Fibroblast of pulmonary artery (primary cell): ENCODE measurements at regions not wholly inside any gene's neighbourhood (a gene's known extent, or its start where the extent isn't known, plus 50 kb on each side); places are given as distances from the start of the nearest gene placed in this dataset.

ENCODE experiments used
- DNase-seq: peaks from one replicate; pipeline ENCODE4 v3.0.0-alpha.2; 2010; ENCODE audit warnings: low read depth
- H3K4me3 ChIP-seq: replicated peaks from 2 replicates; pipeline ENCODE4 v1.5.1; 2011; ENCODE audit warnings: low read depth, mild to moderate bottlenecking, control low read depth, low read length, moderate library complexity
- TF ChIP-seq, protein P1 (sequence below): IDR thresholded peaks from 2 replicates; pipeline ENCODE4 v1.5.1; 2011; ENCODE audit warnings: mild to moderate bottlenecking, control low read depth, low read length, inconsistent platforms; ENCODE audit errors: missing control alignments

DNA sequence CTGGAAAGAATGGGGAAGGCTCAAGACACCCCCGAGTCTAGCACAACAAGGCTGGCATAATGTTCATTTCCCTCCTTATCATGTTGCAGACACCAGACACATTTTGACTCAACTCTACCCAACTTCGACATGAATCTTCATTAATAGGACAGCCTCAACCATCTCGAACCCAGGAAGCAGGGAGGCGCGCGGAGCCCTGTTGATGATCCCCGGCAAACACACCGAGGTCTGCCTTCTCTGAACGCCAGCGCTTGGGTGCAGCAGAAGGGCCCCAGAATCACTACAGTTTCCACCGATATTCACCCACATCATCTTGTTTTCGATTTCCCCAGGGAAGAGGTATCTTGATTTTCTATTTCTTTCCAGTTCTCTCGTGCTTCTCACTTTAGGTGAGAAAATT is 563.6 kb downstream of the TCERG1L start:
- DNase-seq, result no peak
- no peak overlapping the region for H3K4me3 ChIP-seq
- TF ChIP-seq, protein P1, sequence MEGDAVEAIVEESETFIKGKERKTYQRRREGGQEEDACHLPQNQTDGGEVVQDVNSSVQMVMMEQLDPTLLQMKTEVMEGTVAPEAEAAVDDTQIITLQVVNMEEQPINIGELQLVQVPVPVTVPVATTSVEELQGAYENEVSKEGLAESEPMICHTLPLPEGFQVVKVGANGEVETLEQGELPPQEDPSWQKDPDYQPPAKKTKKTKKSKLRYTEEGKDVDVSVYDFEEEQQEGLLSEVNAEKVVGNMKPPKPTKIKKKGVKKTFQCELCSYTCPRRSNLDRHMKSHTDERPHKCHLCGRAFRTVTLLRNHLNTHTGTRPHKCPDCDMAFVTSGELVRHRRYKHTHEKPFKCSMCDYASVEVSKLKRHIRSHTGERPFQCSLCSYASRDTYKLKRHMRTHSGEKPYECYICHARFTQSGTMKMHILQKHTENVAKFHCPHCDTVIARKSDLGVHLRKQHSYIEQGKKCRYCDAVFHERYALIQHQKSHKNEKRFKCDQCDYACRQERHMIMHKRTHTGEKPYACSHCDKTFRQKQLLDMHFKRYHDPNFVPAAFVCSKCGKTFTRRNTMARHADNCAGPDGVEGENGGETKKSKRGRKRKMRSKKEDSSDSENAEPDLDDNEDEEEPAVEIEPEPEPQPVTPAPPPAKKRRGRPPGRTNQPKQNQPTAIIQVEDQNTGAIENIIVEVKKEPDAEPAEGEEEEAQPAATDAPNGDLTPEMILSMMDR, result no peak

DNA sequence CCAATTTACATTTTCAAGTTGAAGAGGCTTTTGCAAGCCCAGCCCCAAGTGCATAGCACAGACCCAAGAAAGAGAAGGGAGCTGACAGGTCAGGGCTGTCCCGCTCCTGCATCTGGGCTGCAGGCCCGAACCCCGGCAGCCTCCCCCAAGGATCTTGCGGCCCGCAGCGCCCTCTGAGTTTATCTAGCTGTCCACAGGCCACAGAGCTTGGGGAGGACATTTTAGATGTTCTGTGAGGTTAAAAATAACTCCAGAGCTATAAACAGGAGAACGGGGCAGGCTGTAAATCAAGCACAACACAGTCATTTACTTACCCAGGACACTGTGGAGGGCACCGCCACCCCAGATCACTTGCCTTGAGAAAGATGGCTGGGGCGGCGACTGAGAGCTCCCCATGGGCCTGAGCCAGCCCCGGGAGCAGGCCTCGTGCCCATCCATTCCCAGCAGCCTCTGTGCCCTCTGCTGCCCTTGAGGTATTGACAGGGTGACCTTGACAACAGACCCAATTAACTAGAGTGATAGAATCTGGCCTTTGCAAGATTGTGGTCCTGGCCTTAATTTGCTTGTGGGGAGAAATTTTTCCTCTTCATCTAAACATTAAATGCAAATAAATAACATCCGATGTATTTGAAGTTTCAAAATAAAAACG is 563.0 kb downstream of the TCERG1L start:
- TF ChIP-seq, protein P1, result no peak
- DNase-seq, result no peak
- H3K4me3 ChIP-seq, result no peak overlapping the region

DNA sequence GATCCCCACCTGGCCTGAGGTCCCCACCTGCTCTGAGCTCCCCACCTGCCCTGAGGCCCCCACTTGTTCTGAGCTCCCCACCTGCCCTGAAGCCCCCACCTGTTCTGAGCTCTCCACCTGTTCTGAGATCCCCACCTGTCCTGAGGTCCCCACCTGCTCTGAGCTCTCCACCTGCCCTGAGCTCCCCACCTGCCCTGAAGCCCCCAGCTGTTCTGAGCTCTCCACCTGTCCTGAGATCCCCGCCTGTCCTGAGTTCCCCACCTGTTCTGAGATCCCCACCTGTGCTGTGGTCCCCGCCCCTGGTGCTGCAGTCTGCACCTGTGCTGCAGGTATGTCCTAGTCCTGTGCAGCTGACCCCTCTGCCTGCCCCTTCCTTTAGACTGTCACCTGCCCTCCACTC is 561.6 kb downstream of the TCERG1L start:
- TF ChIP-seq, protein P1, result no peak
- no peak for DNase-seq
- H3K4me3 ChIP-seq, result no peak overlapping the region

DNA sequence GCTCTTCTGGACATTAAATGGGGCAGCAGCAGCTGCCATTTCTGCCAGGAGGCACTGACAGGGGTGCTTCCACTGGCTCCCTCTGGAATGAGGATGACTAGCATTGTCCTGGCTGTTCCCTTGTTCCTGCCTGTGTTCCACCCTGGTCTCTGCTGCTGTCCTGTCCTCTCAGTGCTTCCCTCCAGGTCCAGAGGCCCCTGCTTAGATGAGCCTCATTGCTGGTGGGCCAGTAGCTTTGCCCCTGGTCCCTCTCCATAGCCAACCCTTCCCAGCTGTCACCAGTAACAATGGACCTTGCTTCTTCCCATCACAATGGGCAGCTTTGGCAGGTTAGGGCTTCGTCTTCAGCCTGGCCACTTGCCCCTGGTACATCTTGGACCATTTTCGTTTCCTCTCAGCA is 561.1 kb downstream of the TCERG1L start:
- TF ChIP-seq, protein P1, result no peak
- no peak overlapping the region for H3K4me3 ChIP-seq

DNA sequence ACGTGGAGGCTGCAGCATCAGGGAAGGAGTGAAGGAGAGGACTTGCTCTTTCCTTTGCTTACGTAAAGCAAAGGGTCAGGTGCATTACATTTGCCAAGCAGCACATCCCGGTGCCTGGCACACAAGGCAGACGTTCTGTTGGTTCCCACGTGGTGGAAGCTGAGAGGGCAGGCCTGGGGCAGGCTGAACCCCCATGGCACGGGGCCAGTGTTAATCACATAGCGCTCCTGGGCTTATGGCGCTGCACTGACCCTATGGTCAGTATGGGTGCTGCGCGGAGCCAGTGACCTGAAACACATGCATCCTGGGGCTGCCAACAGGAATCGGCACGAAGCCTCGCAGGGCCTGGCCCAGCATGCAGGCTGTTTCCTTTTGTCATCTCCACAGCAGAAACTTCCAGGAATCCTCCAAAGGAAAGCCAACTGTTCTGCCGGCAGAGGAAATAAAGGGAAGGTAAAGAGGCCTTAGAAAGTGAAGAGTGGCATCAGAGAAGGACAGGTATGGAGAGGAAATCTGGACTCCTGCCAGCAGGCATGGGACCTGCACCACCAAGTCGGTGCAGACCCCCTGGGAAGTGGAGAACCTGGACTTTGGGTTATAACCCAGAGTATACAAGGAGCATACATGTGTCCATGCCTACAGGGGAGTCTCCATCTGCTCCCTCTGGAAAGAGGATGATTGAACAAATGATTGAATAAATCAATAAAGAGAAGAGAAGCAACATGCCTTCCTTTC is 560.2 kb downstream of the TCERG1L start:
- TF ChIP-seq, protein P1, result no peak
- no peak overlapping the region for H3K4me3 ChIP-seq
- no peak for DNase-seq

More for the DNA sequence above, 561.1 kb downstream of the TCERG1L start:
- no peak for DNase-seq

DNA sequence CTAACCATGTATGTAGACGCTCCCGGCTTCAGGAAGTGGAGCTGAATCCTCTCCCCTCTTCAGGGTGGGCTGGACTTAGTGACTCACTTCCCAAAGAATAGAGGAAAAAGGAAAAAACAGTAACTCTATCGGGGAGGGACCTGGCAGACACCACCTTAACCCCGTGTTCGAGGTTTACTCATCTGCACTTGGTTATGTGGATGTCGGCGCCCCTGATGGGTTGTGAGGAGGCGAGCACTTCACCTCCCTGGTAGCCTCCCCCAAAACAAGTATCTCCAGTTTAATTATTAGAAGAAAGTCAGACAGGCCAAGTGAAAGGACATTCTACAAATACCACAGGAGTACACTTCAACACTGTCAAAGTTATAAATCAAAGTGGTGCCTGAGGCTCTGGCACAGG is 559.7 kb downstream of the TCERG1L start:
- no peak overlapping the region for H3K4me3 ChIP-seq
- TF ChIP-seq, protein P1, result no peak
- no peak for DNase-seq
